HG02610 (cell line): ENCODE measurements at regions not wholly inside any gene's neighbourhood (a gene's known extent, or its start where the extent isn't known, plus 50 kb on each side); places are given as distances from the start of the nearest gene placed in this dataset.
"Not testable (repeated sequence)": the region's sequence is repeated elsewhere in the genome, so short reads cannot be mapped to it uniquely, and the experiment has no call there.

Experiments
- ATAC-seq: cut with Tn5 transposase; IDR thresholded peaks from one replicate; pipeline ENCODE4 v1.9.1; 2021; ENCODE audit warnings: mild to moderate bottlenecking, moderate library complexity; ENCODE audit not compliant: unreplicated experiment

- no peak for ATAC-seq
Measured at GRCh38 chr6:55052846-55053245, 121.5 kb upstream of the HCRTR2 start.

GRCh38 chr6:55058682-55059081 is 115.6 kb upstream of the HCRTR2 start:
- no peak for ATAC-seq

GRCh38 chr6:55064711-55065420 is 109.4 kb upstream of the HCRTR2 start:
- no peak for ATAC-seq

GRCh38 chr6:55069132-55069781 is 105.1 kb upstream of the HCRTR2 start:
- no peak for ATAC-seq

GRCh38 chr6:55082021-55082420 is 92.3 kb upstream of the HCRTR2 start:
- no peak for ATAC-seq

- not testable (repeated sequence) for ATAC-seq
Measured at GRCh38 chr6:55088011-55088410, 86.3 kb upstream of the HCRTR2 start.

- no peak for ATAC-seq
Measured at GRCh38 chr6:55088902-55089301, 85.4 kb upstream of the HCRTR2 start.

- ATAC-seq, result no peak
Measured at GRCh38 chr6:55089325-55089724, 85.0 kb upstream of the HCRTR2 start.

- ATAC-seq, result no peak
Measured at GRCh38 chr6:55100686-55101085, 73.6 kb upstream of the HCRTR2 start.

GRCh38 chr6:55101157-55101556 is 73.2 kb upstream of the HCRTR2 start:
- ATAC-seq, result no peak

- no peak for ATAC-seq
Measured at GRCh38 chr6:55108134-55109130, 65.9 kb upstream of the HCRTR2 start.

GRCh38 chr6:55117267-55117666 is 57.0 kb upstream of the HCRTR2 start:
- no peak for ATAC-seq

GRCh38 chr6:55124241-55124640 is 50.1 kb upstream of the HCRTR2 start:
- not testable (repeated sequence) for ATAC-seq
